ENCODE measurements at regions not wholly inside any gene's neighbourhood (a gene's known extent, or its start where the extent isn't known, plus 50 kb on each side); places are given as distances from the start of the nearest gene placed in this dataset.
A peak's percentile ranks its signal among the peaks of the same experiment; 100 is the strongest.

DNA sequence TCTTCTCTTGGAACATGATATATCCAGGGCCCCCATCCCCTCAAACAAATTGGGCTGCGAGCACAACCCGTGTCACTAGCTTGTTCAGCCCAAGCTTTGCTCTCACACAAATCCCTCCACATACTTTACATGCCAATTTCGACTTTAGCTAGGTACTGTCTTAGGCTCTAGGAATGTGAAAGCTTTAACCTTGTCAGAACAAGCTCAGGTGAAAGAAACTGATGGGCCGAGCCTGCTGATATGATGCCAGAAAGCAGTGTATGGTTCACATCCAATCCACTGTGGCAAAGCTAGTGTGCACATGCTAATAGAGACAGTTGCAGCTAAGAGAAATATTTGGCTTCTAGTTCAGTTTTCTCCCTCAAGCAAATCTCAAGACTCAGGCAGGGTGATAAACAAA, 79.5 kb downstream of the TNFSF18 start:
- peak; percentile 50 for ATAC-seq
- TF ChIP-seq ZFP30 (CRISPR knock-in tag; IDR thresholded peaks at IDR 0.05) (no peak), ISL1 (CRISPR knock-in tag; IDR thresholded peaks at IDR 0.05) (no peak), GLIS3 (CRISPR knock-in tag; IDR thresholded peaks at IDR 0.05) (no peak), RARB (CRISPR knock-in tag; IDR thresholded peaks at IDR 0.05) (no peak), PPARA (CRISPR knock-in tag; IDR thresholded peaks at IDR 0.05; ENCODE audit: borderline replicate concordance) (no peak), ZFP3 (CRISPR knock-in tag; IDR thresholded peaks at IDR 0.05) (no peak), TCF4 (CRISPR knock-in tag; IDR thresholded peaks at IDR 0.05; ENCODE audit: borderline replicate concordance) (no peak), TOX (CRISPR knock-in tag; IDR thresholded peaks at IDR 0.05; ENCODE audit: borderline replicate concordance) (no peak), ESRRG (CRISPR knock-in tag; IDR thresholded peaks at IDR 0.05) (no peak), OSR1 (CRISPR knock-in tag; IDR thresholded peaks at IDR 0.05) (no peak), ARNTL (CRISPR knock-in tag; IDR thresholded peaks at IDR 0.05; ENCODE audit: borderline replicate concordance, low read depth) (no peak), BACH2 (CRISPR knock-in tag; IDR thresholded peaks at IDR 0.05; ENCODE audit: borderline replicate concordance) (no peak), ZNF8 (CRISPR knock-in tag; IDR thresholded peaks at IDR 0.05) (no peak)
- TF ChIP-seq, protein P1, sequence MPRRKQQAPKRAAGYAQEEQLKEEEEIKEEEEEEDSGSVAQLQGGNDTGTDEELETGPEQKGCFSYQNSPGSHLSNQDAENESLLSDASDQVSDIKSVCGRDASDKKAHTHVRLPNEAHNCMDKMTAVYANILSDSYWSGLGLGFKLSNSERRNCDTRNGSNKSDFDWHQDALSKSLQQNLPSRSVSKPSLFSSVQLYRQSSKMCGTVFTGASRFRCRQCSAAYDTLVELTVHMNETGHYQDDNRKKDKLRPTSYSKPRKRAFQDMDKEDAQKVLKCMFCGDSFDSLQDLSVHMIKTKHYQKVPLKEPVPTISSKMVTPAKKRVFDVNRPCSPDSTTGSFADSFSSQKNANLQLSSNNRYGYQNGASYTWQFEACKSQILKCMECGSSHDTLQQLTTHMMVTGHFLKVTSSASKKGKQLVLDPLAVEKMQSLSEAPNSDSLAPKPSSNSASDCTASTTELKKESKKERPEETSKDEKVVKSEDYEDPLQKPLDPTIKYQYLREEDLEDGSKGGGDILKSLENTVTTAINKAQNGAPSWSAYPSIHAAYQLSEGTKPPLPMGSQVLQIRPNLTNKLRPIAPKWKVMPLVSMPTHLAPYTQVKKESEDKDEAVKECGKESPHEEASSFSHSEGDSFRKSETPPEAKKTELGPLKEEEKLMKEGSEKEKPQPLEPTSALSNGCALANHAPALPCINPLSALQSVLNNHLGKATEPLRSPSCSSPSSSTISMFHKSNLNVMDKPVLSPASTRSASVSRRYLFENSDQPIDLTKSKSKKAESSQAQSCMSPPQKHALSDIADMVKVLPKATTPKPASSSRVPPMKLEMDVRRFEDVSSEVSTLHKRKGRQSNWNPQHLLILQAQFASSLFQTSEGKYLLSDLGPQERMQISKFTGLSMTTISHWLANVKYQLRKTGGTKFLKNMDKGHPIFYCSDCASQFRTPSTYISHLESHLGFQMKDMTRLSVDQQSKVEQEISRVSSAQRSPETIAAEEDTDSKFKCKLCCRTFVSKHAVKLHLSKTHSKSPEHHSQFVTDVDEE (CRISPR knock-in tag; IDR thresholded peaks at IDR 0.05): no peak
- TF ChIP-seq, protein P2, sequence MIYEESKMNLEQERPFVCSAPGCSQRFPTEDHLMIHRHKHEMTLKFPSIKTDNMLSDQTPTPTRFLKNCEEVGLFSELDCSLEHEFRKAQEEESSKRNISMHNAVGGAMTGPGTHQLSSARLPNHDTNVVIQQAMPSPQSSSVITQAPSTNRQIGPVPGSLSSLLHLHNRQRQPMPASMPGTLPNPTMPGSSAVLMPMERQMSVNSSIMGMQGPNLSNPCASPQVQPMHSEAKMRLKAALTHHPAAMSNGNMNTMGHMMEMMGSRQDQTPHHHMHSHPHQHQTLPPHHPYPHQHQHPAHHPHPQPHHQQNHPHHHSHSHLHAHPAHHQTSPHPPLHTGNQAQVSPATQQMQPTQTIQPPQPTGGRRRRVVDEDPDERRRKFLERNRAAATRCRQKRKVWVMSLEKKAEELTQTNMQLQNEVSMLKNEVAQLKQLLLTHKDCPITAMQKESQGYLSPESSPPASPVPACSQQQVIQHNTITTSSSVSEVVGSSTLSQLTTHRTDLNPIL (CRISPR knock-in tag; IDR thresholded peaks at IDR 0.05; ENCODE audit: low read depth): no peak

DNA sequence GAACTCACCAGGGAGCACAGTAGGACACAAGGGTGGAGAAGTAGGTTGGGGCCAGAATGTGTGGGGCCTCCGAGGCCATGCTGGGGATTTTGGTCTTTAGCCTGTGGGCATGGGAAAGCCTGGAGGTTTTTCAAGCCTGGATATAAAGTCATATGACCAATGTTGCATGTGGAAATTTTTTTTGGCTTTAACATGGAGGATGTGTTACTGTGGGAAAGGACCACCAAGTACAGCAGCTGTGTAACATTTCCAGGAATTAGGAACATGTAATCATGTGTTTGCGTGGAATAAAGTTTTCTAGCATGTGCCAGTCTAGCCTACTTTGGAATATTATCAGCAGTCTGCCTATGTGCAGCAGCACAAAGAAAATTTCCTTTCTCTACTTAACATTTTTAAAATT, 78.5 kb downstream of the TNFSF18 start:
- no peak for ATAC-seq
- TF ChIP-seq GLIS3 (CRISPR knock-in tag; IDR thresholded peaks at IDR 0.05) (no peak), ZC3H10 (CRISPR knock-in tag; IDR thresholded peaks at IDR 0.05) (no peak), TCF4 (CRISPR knock-in tag; IDR thresholded peaks at IDR 0.05; ENCODE audit: borderline replicate concordance) (no peak), ZNF565 (CRISPR knock-in tag; conservative IDR thresholded peaks at IDR 0.05; ENCODE audit: low read depth) (no peak), ZFP3 (CRISPR knock-in tag; IDR thresholded peaks at IDR 0.05) (no peak), PPARA (CRISPR knock-in tag; IDR thresholded peaks at IDR 0.05; ENCODE audit: borderline replicate concordance) (no peak), CSDC2 (CRISPR knock-in tag; IDR thresholded peaks at IDR 0.05) (no peak), OSR1 (CRISPR knock-in tag; IDR thresholded peaks at IDR 0.05) (no peak), ZFP30 (CRISPR knock-in tag; IDR thresholded peaks at IDR 0.05) (no peak), ARNTL (CRISPR knock-in tag; IDR thresholded peaks at IDR 0.05; ENCODE audit: borderline replicate concordance, low read depth) (no peak), ESRRG (CRISPR knock-in tag; IDR thresholded peaks at IDR 0.05) (no peak), SNAI2 (CRISPR knock-in tag; IDR thresholded peaks at IDR 0.05) (no peak)
- TF ChIP-seq, protein P2 (CRISPR knock-in tag; IDR thresholded peaks at IDR 0.05; ENCODE audit: low read depth): no peak

DNA sequence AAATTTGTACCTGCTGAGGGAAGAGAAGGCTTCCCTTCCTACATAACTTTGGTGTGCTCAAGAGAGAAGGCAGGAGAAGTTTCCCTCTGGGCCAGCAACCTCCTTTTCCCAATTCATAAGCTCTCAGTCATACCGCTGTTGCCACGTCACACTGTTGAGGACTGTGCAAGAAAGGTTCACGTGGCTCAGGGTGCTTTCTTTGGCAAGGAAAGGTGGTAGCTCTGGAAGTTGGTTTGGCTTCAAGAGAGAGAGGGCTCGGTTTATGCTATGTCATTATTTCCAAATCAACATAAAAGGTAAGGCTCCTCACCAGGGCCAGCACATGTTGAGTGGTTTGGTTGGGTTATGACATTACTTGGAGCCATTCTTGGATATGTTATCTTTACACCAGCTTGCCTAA, 77.3 kb downstream of the TNFSF18 start:
- TF ChIP-seq GLIS3 (CRISPR knock-in tag; IDR thresholded peaks at IDR 0.05) (no peak), RARB (CRISPR knock-in tag; IDR thresholded peaks at IDR 0.05) (no peak), ZFP3 (CRISPR knock-in tag; IDR thresholded peaks at IDR 0.05) (no peak), ARNTL (CRISPR knock-in tag; IDR thresholded peaks at IDR 0.05; ENCODE audit: borderline replicate concordance, low read depth) (no peak), ISL1 (CRISPR knock-in tag; IDR thresholded peaks at IDR 0.05) (no peak), BACH2 (CRISPR knock-in tag; IDR thresholded peaks at IDR 0.05; ENCODE audit: borderline replicate concordance) (no peak), ESRRG (CRISPR knock-in tag; IDR thresholded peaks at IDR 0.05) (no peak), TCF4 (CRISPR knock-in tag; IDR thresholded peaks at IDR 0.05; ENCODE audit: borderline replicate concordance) (no peak), ZNF8 (CRISPR knock-in tag; IDR thresholded peaks at IDR 0.05) (no peak), ZNF565 (CRISPR knock-in tag; conservative IDR thresholded peaks at IDR 0.05; ENCODE audit: low read depth) (no peak), ZFP30 (CRISPR knock-in tag; IDR thresholded peaks at IDR 0.05) (no peak)
- TF ChIP-seq, protein P3, sequence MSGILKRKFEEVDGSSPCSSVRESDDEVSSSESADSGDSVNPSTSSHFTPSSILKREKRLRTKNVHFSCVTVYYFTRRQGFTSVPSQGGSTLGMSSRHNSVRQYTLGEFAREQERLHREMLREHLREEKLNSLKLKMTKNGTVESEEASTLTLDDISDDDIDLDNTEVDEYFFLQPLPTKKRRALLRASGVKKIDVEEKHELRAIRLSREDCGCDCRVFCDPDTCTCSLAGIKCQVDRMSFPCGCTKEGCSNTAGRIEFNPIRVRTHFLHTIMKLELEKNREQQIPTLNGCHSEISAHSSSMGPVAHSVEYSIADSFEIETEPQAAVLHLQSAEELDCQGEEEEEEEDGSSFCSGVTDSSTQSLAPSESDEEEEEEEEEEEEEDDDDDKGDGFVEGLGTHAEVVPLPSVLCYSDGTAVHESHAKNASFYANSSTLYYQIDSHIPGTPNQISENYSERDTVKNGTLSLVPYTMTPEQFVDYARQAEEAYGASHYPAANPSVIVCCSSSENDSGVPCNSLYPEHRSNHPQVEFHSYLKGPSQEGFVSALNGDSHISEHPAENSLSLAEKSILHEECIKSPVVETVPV (CRISPR knock-in tag; IDR thresholded peaks at IDR 0.05): no peak
- TF ChIP-seq, protein P1 (CRISPR knock-in tag; IDR thresholded peaks at IDR 0.05): no peak
- TF ChIP-seq, protein P4, sequence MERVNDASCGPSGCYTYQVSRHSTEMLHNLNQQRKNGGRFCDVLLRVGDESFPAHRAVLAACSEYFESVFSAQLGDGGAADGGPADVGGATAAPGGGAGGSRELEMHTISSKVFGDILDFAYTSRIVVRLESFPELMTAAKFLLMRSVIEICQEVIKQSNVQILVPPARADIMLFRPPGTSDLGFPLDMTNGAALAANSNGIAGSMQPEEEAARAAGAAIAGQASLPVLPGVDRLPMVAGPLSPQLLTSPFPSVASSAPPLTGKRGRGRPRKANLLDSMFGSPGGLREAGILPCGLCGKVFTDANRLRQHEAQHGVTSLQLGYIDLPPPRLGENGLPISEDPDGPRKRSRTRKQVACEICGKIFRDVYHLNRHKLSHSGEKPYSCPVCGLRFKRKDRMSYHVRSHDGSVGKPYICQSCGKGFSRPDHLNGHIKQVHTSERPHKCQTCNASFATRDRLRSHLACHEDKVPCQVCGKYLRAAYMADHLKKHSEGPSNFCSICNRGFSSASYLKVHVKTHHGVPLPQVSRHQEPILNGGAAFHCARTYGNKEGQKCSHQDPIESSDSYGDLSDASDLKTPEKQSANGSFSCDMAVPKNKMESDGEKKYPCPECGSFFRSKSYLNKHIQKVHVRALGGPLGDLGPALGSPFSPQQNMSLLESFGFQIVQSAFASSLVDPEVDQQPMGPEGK (CRISPR knock-in tag; IDR thresholded peaks at IDR 0.05; ENCODE audit: borderline replicate concordance): no peak
- ATAC-seq: no peak
